Neutrophil (primary cell): ENCODE measurements at regions not wholly inside any gene's neighbourhood (a gene's known extent, or its start where the extent isn't known, plus 50 kb on each side); places are given as distances from the start of the nearest gene placed in this dataset.
"Not testable (repeated sequence)": the region's sequence is repeated elsewhere in the genome, so short reads cannot be mapped to it uniquely, and the experiment has no call there.

ENCODE experiments used
- H3K27ac ChIP-seq: fragments of 200-600 bp; sonication (generic); 2 replicates; pipeline ENCODE4 v1.5.1; 2016; ENCODE audit warnings: mild to moderate bottlenecking, moderate library complexity
- H3K27me3 ChIP-seq: fragments of 200-600 bp; sonication (generic); 2 replicates; pipeline ENCODE4 v1.6.0; 2016; ENCODE audit warnings: mild to moderate bottlenecking
- H3K36me3 ChIP-seq: fragments of 200-600 bp; sonication (generic); 2 replicates; pipeline ENCODE4 v1.5.1; 2017
- H3K4me1 ChIP-seq, 2 experiments: fragments of 200-600 bp in 1 of 2; sonication (generic) in 1 of 2; 1 replicate in 1 of 2; 2 replicates in 1 of 2; pipeline versions ENCODE4 v1.5.1 to v1.6.1; 2013 to 2016; ENCODE audit warnings: low read depth in 1 of 2, low read length in 1 of 2, mild to moderate bottlenecking in 1 of 2, moderate library complexity in 1 of 2; ENCODE audit not compliant: control insufficient read depth in 1 of 2, insufficient read depth in 1 of 2
- H3K4me3 ChIP-seq, 2 experiments: fragments of 200-600 bp in 1 of 2; sonication (generic) in 1 of 2; 1 replicate in 1 of 2; 2 replicates in 1 of 2; pipeline ENCODE4 v1.5.1; 2013 to 2016; ENCODE audit warnings: low read depth in 1 of 2, low read length in 1 of 2, mild to moderate bottlenecking in 1 of 2, moderate library complexity in 1 of 2
- H3K9me3 ChIP-seq: fragments of 200-600 bp; sonication (generic); 2 replicates; pipeline ENCODE4 v1.5.1; 2016
- CTCF ChIP-seq: fragments of 200-600 bp; sonication (generic); IDR thresholded peaks from 2 replicates; pipeline ENCODE4 v1.5.1; 2016; ENCODE audit warnings: antibody characterized with exemption

GRCh38 chr22:22721681-22722354 is 77.4 kb downstream of the GGTLC2 start:
- no peak overlapping the region for H3K27ac ChIP-seq
- H3K9me3 ChIP-seq: no peaks in the 10 kb centered on the region
- H3K4me1 ChIP-seq: no peaks in the 10 kb centered on the region
- no peak overlapping the region for H3K4me3 ChIP-seq
- H3K36me3 ChIP-seq: no peaks in the 10 kb centered on the region
- TF ChIP-seq CTCF: no peak
- no peaks in the 10 kb centered on the region for H3K27me3 ChIP-seq

- Histone ChIP-seq H3K4me1 (no peaks in the 10 kb centered on the region), H3K27me3 (no peaks in the 10 kb centered on the region), H3K36me3 (no peaks in the 10 kb centered on the region), H3K9me3 (no peaks in the 10 kb centered on the region), H3K27ac (no peak overlapping the region), H3K4me3 (no peak overlapping the region)
- TF ChIP-seq CTCF: no peak
Observed at GRCh38 chr22:22728382-22728781, 84.0 kb downstream of the GGTLC2 start.

- Histone ChIP-seq H3K27ac (no peak overlapping the region), H3K36me3 (no peaks in the 10 kb centered on the region), H3K9me3 (no peaks in the 10 kb centered on the region), H3K4me3 (no peak overlapping the region), H3K27me3 (no peaks in the 10 kb centered on the region), H3K4me1 (no peaks in the 10 kb centered on the region)
- no peak for TF ChIP-seq CTCF
Observed at GRCh38 chr22:22730655-22731373, 86.4 kb downstream of the GGTLC2 start.

- no peak overlapping the region for H3K27ac ChIP-seq
- TF ChIP-seq CTCF: no peak
- no peaks in the 10 kb centered on the region for H3K9me3 ChIP-seq
- no peaks in the 10 kb centered on the region for H3K36me3 ChIP-seq
- no peaks in the 10 kb centered on the region for H3K4me1 ChIP-seq
- H3K27me3 ChIP-seq: no peaks in the 10 kb centered on the region
- H3K4me3 ChIP-seq: no peak overlapping the region
Observed at GRCh38 chr22:22731374-22731676, 86.9 kb downstream of the GGTLC2 start.

- H3K9me3 ChIP-seq, H3K4me3 ChIP-seq, H3K27me3 ChIP-seq, H3K27ac ChIP-seq, H3K4me1 ChIP-seq, H3K36me3 ChIP-seq: not testable (repeated sequence)
Observed at GRCh38 chr22:22733006-22733405, 88.6 kb downstream of the GGTLC2 start.

- H3K4me1 ChIP-seq: no peaks in the 10 kb centered on the region
- no peaks in the 10 kb centered on the region for H3K36me3 ChIP-seq
- TF ChIP-seq CTCF: no peak
- no peak overlapping the region for H3K27ac ChIP-seq
- H3K4me3 ChIP-seq: no peak overlapping the region
- no peaks in the 10 kb centered on the region for H3K27me3 ChIP-seq
- no peaks in the 10 kb centered on the region for H3K9me3 ChIP-seq
Observed at GRCh38 chr22:22733881-22734373, 89.5 kb downstream of the GGTLC2 start.

- not testable (repeated sequence) for H3K27ac ChIP-seq, H3K4me1 ChIP-seq, H3K36me3 ChIP-seq, H3K4me3 ChIP-seq, H3K27me3 ChIP-seq, H3K9me3 ChIP-seq
Observed at GRCh38 chr22:22734395-22735272, 90.2 kb downstream of the GGTLC2 start.

- H3K4me1 ChIP-seq: not testable (repeated sequence)
Observed at GRCh38 chr22:22735276-22735675, 90.9 kb downstream of the GGTLC2 start.

More at GRCh38 chr22:22735276-22735675, 90.9 kb downstream of the GGTLC2 start:
- H3K9me3 ChIP-seq, H3K36me3 ChIP-seq, H3K4me3 ChIP-seq, H3K27me3 ChIP-seq, H3K27ac ChIP-seq: not testable (repeated sequence)
